Endothelial cell of umbilical vein (primary cell): ENCODE measurements at regions not wholly inside any gene's neighbourhood (a gene's known extent, or its start where the extent isn't known, plus 50 kb on each side); places are given as distances from the start of the nearest gene placed in this dataset.

Source experiments
- BruUV-seq: library from RNA; stranded (reverse); fragments of 400-500 nt; replicated peaks from 2 replicates; lab custom pipeline; 2021; lab: Mats Ljungman, UMichigan
- CTCF ChIA-PET: fragments of 300-600, 350-600 bp; sonication (Branson Sonifier 250); formaldehyde crosslinking; loops from one replicate; lab custom pipeline; 2021; ENCODE audit warnings: antibody characterized with exemption, inconsistent platforms; lab: Charles Lee
- POLR2A ChIA-PET: fragments of 300-600, 350-600 bp; sonication (Branson Sonifier 250); formaldehyde crosslinking; loops from one replicate; lab custom pipeline; 2021; ENCODE audit warnings: antibody characterized with exemption, inconsistent platforms; lab: Charles Lee
- DNase-seq: peaks from one replicate; pipeline ENCODE4 v3.0.0-alpha.2; 2011; ENCODE audit warnings: low read depth, low spot score
- FAIRE-seq: peaks from 2 replicates; lab custom pipeline; 2011; peaks lifted over from hg19 to GRCh38; lab: Jason Lieb, UNC
- H2AFZ ChIP-seq: 2 replicates; pipeline ENCODE4 v1.6.0; 2012; ENCODE audit warnings: low read depth, low read length, control low read depth, inconsistent platforms
- H3K27ac ChIP-seq: 2 replicates; pipeline ENCODE4 v1.5.1; 2011; ENCODE audit warnings: low read depth, mild to moderate bottlenecking, control low read depth, low read length, moderate library complexity; ENCODE audit not compliant: insufficient read depth
- H3K27me3 ChIP-seq, 2 experiments: 2 replicates each; pipeline versions ENCODE4 v1.6.0 to v1.6.1; 2011; ENCODE audit warnings: low read length in 2 of 2, mixed read lengths in 1 of 2; ENCODE audit not compliant: control insufficient read depth in 2 of 2, insufficient read depth in 2 of 2
- H3K36me3 ChIP-seq, 2 experiments: 2 replicates in 1 of 2; 3 replicates in 1 of 2; pipeline ENCODE4 v1.5.1; 2011; ENCODE audit warnings: low read length in 2 of 2, mild to moderate bottlenecking in 1 of 2, moderate library complexity in 1 of 2; ENCODE audit not compliant: control insufficient read depth in 2 of 2, insufficient read depth in 2 of 2; ENCODE audit errors: extremely low read depth in 1 of 2
- H3K4me1 ChIP-seq: 3 replicates; pipeline ENCODE4 v1.5.1; 2011; ENCODE audit warnings: mild to moderate bottlenecking, low read length; ENCODE audit not compliant: control insufficient read depth, insufficient read depth; ENCODE audit errors: extremely low read depth
- H3K4me2 ChIP-seq: 2 replicates; pipeline ENCODE4 v1.6.1; 2011; ENCODE audit warnings: low read length, control low read depth, mixed read lengths; ENCODE audit not compliant: insufficient read depth
- H3K4me3 ChIP-seq, 3 experiments: fragments of 200-600 bp in 1 of 3; sonication (generic), shearing (Covaris generic) in 1 of 3; replicated peaks in 1 of 3; 2 replicates each; pipeline ENCODE4 v1.5.1; 2011 to 2016; ENCODE audit warnings: control low read depth in 3 of 3, low read length in 3 of 3, mild to moderate bottlenecking in 2 of 3, inconsistent platforms in 1 of 3, low read depth in 1 of 3, moderate library complexity in 1 of 3; ENCODE audit not compliant: insufficient read depth in 1 of 3
- H3K79me2 ChIP-seq: 2 replicates; pipeline ENCODE4 v1.6.0; 2012; ENCODE audit warnings: low read length, inconsistent platforms; ENCODE audit not compliant: control insufficient read depth, insufficient read depth
- H3K9ac ChIP-seq: replicated peaks from 2 replicates; pipeline ENCODE3; 2011; ENCODE audit warnings: low read length, control low read depth; ENCODE audit not compliant: insufficient read depth; ENCODE audit errors: extremely low read depth
- H3K9me1 ChIP-seq: replicated peaks from 3 replicates; pipeline ENCODE4 v1.6.0; 2011; ENCODE audit warnings: mild to moderate bottlenecking, low read length; ENCODE audit not compliant: control insufficient read depth, insufficient read depth; ENCODE audit errors: extremely low read depth
- H3K9me3 ChIP-seq: replicated peaks from 2 replicates; pipeline ENCODE4 v1.5.1; 2012; ENCODE audit warnings: low read length, inconsistent platforms; ENCODE audit not compliant: control insufficient read depth, insufficient read depth
- H4K20me1 ChIP-seq: replicated peaks from 2 replicates; pipeline ENCODE3; 2011; ENCODE audit warnings: mild to moderate bottlenecking, low read length; ENCODE audit not compliant: control insufficient read depth, insufficient read depth; ENCODE audit errors: extremely low read depth
- CTCF ChIP-seq, 2 donors: IDR thresholded peaks; 1 replicate in 1 of 2; 2 replicates in 1 of 2; pipeline ENCODE4 v1.5.1; 2011; ENCODE audit warnings: low read length in 2 of 2, mild to moderate bottlenecking in 2 of 2, moderate library complexity in 2 of 2, control low read depth in 1 of 2, inconsistent platforms in 1 of 2, low read depth in 1 of 2; ENCODE audit not compliant: insufficient read depth in 1 of 2; ENCODE audit errors: extremely low read depth in 1 of 2
- EZH2 ChIP-seq: IDR thresholded peaks from 2 replicates; pipeline ENCODE4 v1.6.1; 2012; ENCODE audit warnings: borderline replicate concordance, low read depth, mild to moderate bottlenecking, moderate library complexity, low read length, inconsistent platforms; ENCODE audit not compliant: severe bottlenecking
- FOS ChIP-seq: IDR thresholded peaks from 2 replicates; pipeline ENCODE4 v1.6.1; 2011; ENCODE audit warnings: mild to moderate bottlenecking, low read length, moderate library complexity, borderline replicate concordance; ENCODE audit not compliant: insufficient read depth
- GATA2 ChIP-seq: IDR thresholded peaks from 2 replicates; pipeline ENCODE4 v1.7.0; 2011; ENCODE audit warnings: low read depth, mild to moderate bottlenecking, moderate library complexity, mixed read lengths, low read length; ENCODE audit not compliant: insufficient read length, insufficient read depth
- JUN ChIP-seq: IDR thresholded peaks from 2 replicates; pipeline ENCODE4 v1.6.1; 2011; ENCODE audit warnings: borderline replicate concordance, low read depth; ENCODE audit not compliant: insufficient read length, insufficient read depth
- MAX ChIP-seq: IDR thresholded peaks from 2 replicates; pipeline ENCODE4 v1.6.1; 2011; ENCODE audit not compliant: insufficient read depth, insufficient read length
- MYC ChIP-seq: IDR thresholded peaks from one replicate; pipeline ENCODE4 v1.6.1; 2011; ENCODE audit warnings: mild to moderate bottlenecking, low read depth, low read length
- POLR2A ChIP-seq: IDR thresholded peaks from 2 replicates; pipeline ENCODE4 v1.6.1; 2012; ENCODE audit warnings: low read depth, mild to moderate bottlenecking, control low read depth, low read length
- POLR2AphosphoS5 ChIP-seq: IDR thresholded peaks from 2 replicates; pipeline ENCODE4 v1.6.1; 2012; ENCODE audit warnings: low read depth, mild to moderate bottlenecking, control low read depth, low read length, moderate library complexity; ENCODE audit not compliant: insufficient read depth
- dilution Hi-C: fragments of 300-500 bp; cut with MboI; formaldehyde crosslinking; loops from one replicate; pipeline ENCODE4 v1.15.0; 2019; ENCODE audit warnings: low sequenced_read_pairs; ENCODE audit not compliant: extremely low pct_ligation_motif_present
- intact Hi-C: fragments of 100-400 bp; cut with micrococcal nuclease; formaldehyde crosslinking; loops from one replicate; pipeline ENCODE4 v1.10.0; 2022

- TF ChIP-seq MAX: no peak
- no peak for TF ChIP-seq CTCF (IDR thresholded peaks at IDR 0.05; ENCODE audit: extremely low read depth in 1 of 2, insufficient read depth in 1 of 2, low read depth in 1 of 2, low read length in 2 of 2)
- no peak for TF ChIP-seq EZH2
- no peak for TF ChIP-seq POLR2A
- no peak for TF ChIP-seq JUN
- no peak for TF ChIP-seq MYC
- no peak for TF ChIP-seq FOS
- no peak for TF ChIP-seq POLR2AphosphoS5
- TF ChIP-seq GATA2: no peak
- intact Hi-C loops (no loop called here), dilution Hi-C loops (no loop called here)
- Histone ChIP-seq H3K36me3 (no peaks in the 10 kb centered on the region), H3K9me3 (no peaks in the 10 kb centered on the region), H3K9me1 (no peaks in the 10 kb centered on the region), H3K4me1 (no peaks in the 10 kb centered on the region), H3K4me2 (no peak overlapping the region), H3K4me3 (no peak overlapping the region), H3K9ac (no peak overlapping the region), H3K27me3 (no peaks in the 10 kb centered on the region), H3K27ac (no peak overlapping the region), H3K79me2 (no peaks in the 10 kb centered on the region), H2AFZ (no peak overlapping the region), H4K20me1 (no peaks in the 10 kb centered on the region)
- FAIRE-seq (no peak), DNase-seq (no peak)
- POLR2A ChIA-PET: no interaction called here
- no TSS peak for BruUV-seq
- CTCF ChIA-PET: no interaction called here
Observed at GRCh38 chr3:162973428-162973917, 1476.9 kb downstream of the OTOL1 start.
